Right lobe of liver (tissue), 4 donors: ENCODE measurements at regions not wholly inside any gene's neighbourhood (a gene's known extent, or its start where the extent isn't known, plus 50 kb on each side); places are given as distances from the start of the nearest gene placed in this dataset.

Experiments
- CTCF ChIP-seq, 4 donors: fragments of 200-600 bp in 3 of 4; fragments of 450-650 bp in 1 of 4; IDR thresholded peaks; one replicate each; pipeline versions ENCODE4 v1.5.1 to v1.8.0; 2016 to 2022; ENCODE audit warnings: antibody characterized with exemption in 4 of 4, mild to moderate bottlenecking in 2 of 4
- POLR2A ChIP-seq: fragments of 450-650 bp; IDR thresholded peaks from one replicate; pipeline ENCODE4 v1.6.1; 2017; ENCODE audit warnings: antibody characterized with exemption, mild to moderate bottlenecking
- donor health status: DM: no; HTN: no; CAD: no.
- donor health status: DM: no; HTN: no; CAD: no.
- donor health status: DM: no; HTN: yes; CAD: no.

- TF ChIP-seq POLR2A = no peak
- TF ChIP-seq CTCF (IDR thresholded peaks at IDR 0.05) = no peak
These were observed 64.9 kb upstream of the AFDN start for GRCh38 chr6:167761794-167762258.
